Adrenal gland (tissue), 9 donors: ENCODE measurements at regions not wholly inside any gene's neighbourhood (a gene's known extent, or its start where the extent isn't known, plus 50 kb on each side); places are given as distances from the start of the nearest gene placed in this dataset.

Experiments
- DNase-seq, 7 donors: peaks; one replicate each; pipeline ENCODE4 v3.0.0-alpha.2; 2019 to 2020
- H3K27ac ChIP-seq, 5 donors: fragments of 200-600 bp; sonication (generic) in 4 of 5; 1 replicate in 3 of 5; 2 replicates in 2 of 5; pipeline versions ENCODE4 v1.5.1 to v1.8.0; 2016 to 2020; ENCODE audit warnings: mild to moderate bottlenecking in 1 of 5
- H3K27me3 ChIP-seq: fragments of 200-600 bp; 2 replicates; pipeline ENCODE4 v1.8.0; 2021
- H3K36me3 ChIP-seq, 2 donors: fragments of 200-600 bp; replicated peaks in 1 of 2; 1 replicate in 1 of 2; 2 replicates in 1 of 2; pipeline versions ENCODE4 v1.5.1 to v1.8.0; 2018 to 2022
- H3K4me1 ChIP-seq, 2 donors: fragments of 200-600 bp; replicated peaks in 1 of 2; 1 replicate in 1 of 2; 2 replicates in 1 of 2; pipeline versions ENCODE4 v1.5.1 to v1.8.0; 2018 to 2021
- H3K4me3 ChIP-seq, 4 donors: fragments of 200-600 bp; sonication (generic) in 3 of 4; one replicate each; pipeline ENCODE4 v1.5.1; 2016 to 2018
- H3K9me3 ChIP-seq, 3 donors: fragments of 200-600 bp; sonication (generic) in 1 of 3; replicated peaks in 1 of 3; 1 replicate in 2 of 3; 2 replicates in 1 of 3; pipeline versions ENCODE4 v1.5.1 to v1.8.0; 2016 to 2021
- POLR2A ChIP-seq, 2 donors: fragments of 450-650 bp; IDR thresholded peaks; one replicate each; pipeline ENCODE4 v1.6.1; 2017; ENCODE audit warnings: antibody characterized with exemption in 2 of 2, mild to moderate bottlenecking in 2 of 2, moderate library complexity in 1 of 2
- WGBS, 4 donors: extraction: QIAGEN DNeasy Blood & Tissue Kit in 2 of 4; methylation state at CpG; one replicate each; pipeline versions ENCODE4 v1.1.5 to v1.1.7; 2013 to 2017; 5-methylcytosine and 5-hydroxymethylcytosine counted together
- intact Hi-C, 2 donors: fragments of 100-400 bp; cut with DNase I; formaldehyde crosslinking; loops; one replicate each; pipeline versions ENCODE4 v1.14.1 to v1.15.0; 2022 to 2023
- TF ChIP-seq, protein P1 (sequence below), 6 experiments: fragments of 450-650 bp in 4 of 6; fragments of 200-600 bp in 2 of 6; sonication (generic) in 1 of 6; IDR thresholded peaks; 1 replicate in 5 of 6; 2 replicates in 1 of 6; pipeline versions ENCODE4 v1.5.1 to v1.8.0; 2016 to 2021; ENCODE audit warnings: antibody characterized with exemption in 6 of 6, mild to moderate bottlenecking in 2 of 6, moderate library complexity in 1 of 6
- donor health status: healthy with polysubstance abuse.
- donor health status: Bipolar disorder and iron deficiency.
- donor health status: DM: yes; HTN: yes; CAD: no.
- donor health status: DM: no; HTN: no; CAD: no.
- donor health status: DM: no; HTN: no; CAD: no.

DNA sequence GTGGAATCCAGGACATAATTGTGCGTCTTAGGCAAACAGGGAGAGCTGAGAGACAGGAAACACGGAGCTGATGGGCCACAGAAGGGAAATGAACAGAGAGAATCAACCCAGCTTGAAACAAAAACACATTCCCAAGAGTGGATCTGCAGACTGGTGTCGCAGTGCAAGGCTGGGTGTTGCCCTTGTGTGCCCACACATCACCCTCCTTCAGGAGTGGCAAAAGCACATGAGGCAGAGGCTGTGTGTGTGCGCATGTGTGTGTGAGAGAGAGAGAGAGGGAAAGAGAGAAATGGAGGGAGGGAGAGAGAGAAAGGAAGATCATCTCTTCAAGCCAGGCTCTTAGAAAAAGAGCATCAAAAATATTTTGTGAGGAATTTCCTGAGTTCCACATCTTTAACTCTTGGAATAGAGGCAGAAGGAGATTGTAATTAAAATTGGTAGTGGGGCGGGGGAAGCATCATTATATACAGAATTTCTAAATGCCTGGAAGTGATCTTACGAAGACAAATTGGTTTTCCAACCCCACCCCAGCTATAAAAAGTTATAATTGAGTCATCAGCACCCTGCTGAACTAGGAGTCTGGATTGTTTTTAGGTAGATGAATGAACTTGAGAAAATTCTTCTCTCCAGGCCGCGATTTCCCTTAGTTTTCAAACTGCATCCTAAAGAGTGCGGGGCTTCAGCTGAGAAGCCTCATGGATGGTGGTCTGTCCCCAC is 480.7 kb downstream of the NPHP4 start:
- Histone ChIP-seq H3K4me1 (no peaks in the 10 kb centered on the region), H3K27me3 (peaks cover 4% of the 10 kb centered on the region), H3K4me3 (no peak overlapping the region), H3K27ac (no peak overlapping the region), H3K36me3 (no peaks in the 10 kb centered on the region), H3K9me3 (no peaks in the 10 kb centered on the region)
- 64 to 81% (median 76%) methylated on average over 9 of the region's 9 CpGs for WGBS, 4 donors
- TF ChIP-seq, protein P1, sequence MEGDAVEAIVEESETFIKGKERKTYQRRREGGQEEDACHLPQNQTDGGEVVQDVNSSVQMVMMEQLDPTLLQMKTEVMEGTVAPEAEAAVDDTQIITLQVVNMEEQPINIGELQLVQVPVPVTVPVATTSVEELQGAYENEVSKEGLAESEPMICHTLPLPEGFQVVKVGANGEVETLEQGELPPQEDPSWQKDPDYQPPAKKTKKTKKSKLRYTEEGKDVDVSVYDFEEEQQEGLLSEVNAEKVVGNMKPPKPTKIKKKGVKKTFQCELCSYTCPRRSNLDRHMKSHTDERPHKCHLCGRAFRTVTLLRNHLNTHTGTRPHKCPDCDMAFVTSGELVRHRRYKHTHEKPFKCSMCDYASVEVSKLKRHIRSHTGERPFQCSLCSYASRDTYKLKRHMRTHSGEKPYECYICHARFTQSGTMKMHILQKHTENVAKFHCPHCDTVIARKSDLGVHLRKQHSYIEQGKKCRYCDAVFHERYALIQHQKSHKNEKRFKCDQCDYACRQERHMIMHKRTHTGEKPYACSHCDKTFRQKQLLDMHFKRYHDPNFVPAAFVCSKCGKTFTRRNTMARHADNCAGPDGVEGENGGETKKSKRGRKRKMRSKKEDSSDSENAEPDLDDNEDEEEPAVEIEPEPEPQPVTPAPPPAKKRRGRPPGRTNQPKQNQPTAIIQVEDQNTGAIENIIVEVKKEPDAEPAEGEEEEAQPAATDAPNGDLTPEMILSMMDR (IDR thresholded peaks at IDR 0.05), result no peak
- no peak for TF ChIP-seq POLR2A (IDR thresholded peaks at IDR 0.05)
- no peak for DNase-seq
- intact Hi-C loops, result loop anchor here (5.0 kb wide), 2 partner anchors 236 to 461 kb away; no protein-coding TSS in a partner anchor

DNA sequence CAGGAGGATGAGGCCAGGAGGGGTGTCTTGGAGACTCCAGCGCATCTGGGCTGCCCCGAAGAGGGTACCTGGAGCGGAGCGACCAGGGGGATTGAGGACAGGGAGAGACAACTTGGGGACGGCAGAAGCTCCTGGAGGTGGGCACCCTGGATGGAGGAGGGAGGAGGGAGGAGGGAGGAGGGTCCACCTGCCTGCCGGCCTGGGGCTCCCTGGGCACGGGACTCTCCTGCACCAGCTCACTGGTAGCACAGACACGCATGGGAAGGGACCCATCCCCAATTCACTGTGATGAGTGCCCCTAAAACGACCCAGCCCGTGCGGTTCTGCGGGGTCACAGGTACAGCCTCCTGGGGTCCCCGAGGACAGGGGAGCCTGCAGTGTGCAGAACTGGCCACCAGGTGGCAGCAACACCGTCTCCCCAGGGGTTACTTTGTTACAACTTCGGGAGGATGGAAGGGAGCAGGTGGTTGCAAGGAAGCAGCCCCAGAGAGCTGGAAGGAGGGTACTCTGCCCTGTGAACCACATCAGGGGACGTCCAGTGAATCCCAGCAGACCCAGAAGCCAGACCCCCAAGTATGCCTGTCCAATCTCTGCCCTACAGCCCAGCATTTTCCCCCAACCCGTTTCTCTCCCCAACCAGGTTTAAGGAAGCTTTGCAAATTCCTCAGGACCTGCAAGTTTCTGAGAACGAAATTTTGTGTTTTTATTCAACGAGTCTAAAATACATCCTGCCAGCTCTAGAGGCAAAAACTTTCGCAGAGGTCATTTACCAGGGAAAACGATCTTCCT is 482.4 kb downstream of the NPHP4 start:
- 28 to 45% (median 38%) methylated on average over 12 to 21 of the region's 21 CpGs for WGBS, 4 donors
- Histone ChIP-seq H3K4me3 (no peak overlapping the region), H3K36me3 (no peaks in the 10 kb centered on the region), H3K27ac (no peak overlapping the region), H3K4me1 (no peaks in the 10 kb centered on the region), H3K27me3 (peaks cover 4% of the 10 kb centered on the region), H3K9me3 (no peaks in the 10 kb centered on the region)
- DNase-seq, result peak; percentile 33 to 77 (median 60)
- intact Hi-C loops, result loop anchor here (2.0 to 5.0 kb wide), 4 partner anchors 235 to 462 kb away; no protein-coding TSS in a partner anchor
- no peak for TF ChIP-seq POLR2A (IDR thresholded peaks at IDR 0.05)
- TF ChIP-seq, protein P1 (IDR thresholded peaks at IDR 0.05), result peak; percentile 76 to 99 (median 90)

DNA sequence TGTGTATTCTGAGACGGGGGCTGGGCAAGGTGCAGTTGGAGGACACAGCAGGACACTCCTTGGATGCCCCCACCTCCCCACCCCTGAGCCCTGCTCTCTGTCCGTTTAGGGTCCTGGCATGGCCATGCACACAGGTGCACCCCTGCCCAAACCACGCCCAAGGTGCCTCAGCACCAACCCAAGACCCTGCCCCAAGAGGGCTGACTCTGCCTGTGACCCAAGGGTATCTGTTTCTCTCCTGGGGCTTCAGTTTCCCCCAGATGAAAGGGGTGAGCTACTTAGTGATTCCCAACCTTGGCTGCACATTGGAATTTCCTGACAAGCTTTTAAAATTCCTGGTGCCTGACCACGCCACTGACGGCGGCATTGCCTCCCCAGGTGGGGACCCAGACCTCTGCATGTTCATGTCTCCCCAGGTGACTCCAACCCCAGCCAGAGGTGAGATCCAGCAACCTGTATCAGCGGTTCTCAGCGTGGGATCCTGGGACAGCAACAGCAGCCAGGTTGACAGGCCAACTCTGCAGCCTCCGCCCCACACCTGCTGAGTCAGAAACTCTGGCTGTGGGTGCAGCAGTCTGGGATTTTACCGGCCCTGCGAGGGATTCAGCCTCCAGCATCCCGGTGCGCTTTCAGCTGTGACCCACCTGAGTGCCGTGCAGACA is 483.4 kb downstream of the NPHP4 start:
- Histone ChIP-seq H3K27me3 (peaks cover 4% of the 10 kb centered on the region), H3K36me3 (no peaks in the 10 kb centered on the region), H3K27ac (no peak overlapping the region), H3K4me3 (no peak overlapping the region), H3K4me1 (no peaks in the 10 kb centered on the region), H3K9me3 (no peaks in the 10 kb centered on the region)
- 78 to 90% (median 81%) methylated on average over 7 to 14 of the region's 14 CpGs for WGBS, 4 donors
- DNase-seq, result no peak
- TF ChIP-seq, protein P1 (IDR thresholded peaks at IDR 0.05), result no peak
- no peak for TF ChIP-seq POLR2A (IDR thresholded peaks at IDR 0.05)
- intact Hi-C loops, result loop anchor here in 1 of 2 donors (2.0 to 5.0 kb wide), 2 partner anchors 236 to 404 kb away; no protein-coding TSS in a partner anchor

DNA sequence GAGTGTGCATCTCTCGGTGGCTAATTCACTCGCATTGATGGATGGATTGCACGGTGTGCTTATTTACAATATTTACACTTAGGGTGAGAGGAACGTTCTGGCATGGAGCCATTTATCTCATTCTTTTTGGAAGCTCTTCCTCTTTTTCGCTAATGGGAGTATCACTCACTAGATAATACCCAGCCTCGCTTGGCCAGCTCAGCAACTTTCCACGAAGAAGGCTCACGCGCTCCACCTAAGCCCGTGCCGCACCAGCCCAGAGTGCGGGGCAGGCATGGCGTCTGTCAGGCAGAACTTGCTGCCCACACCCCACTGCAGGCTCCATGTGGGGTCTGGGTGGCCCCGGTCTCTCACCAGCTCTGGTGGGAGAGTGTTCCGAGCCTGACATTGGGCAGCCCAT is 484.9 kb downstream of the NPHP4 start:
- H3K36me3 ChIP-seq, result no peaks in the 10 kb centered on the region
- peaks cover 4% of the 10 kb centered on the region for H3K27me3 ChIP-seq
- H3K4me3 ChIP-seq, result no peak overlapping the region
- no peak for DNase-seq
- TF ChIP-seq POLR2A (IDR thresholded peaks at IDR 0.05), result no peak
- TF ChIP-seq, protein P1 (IDR thresholded peaks at IDR 0.05), result no peak
- 59 to 68% (median 66%) methylated on average over 13 to 15 of the region's 15 CpGs for WGBS, 4 donors
- H3K9me3 ChIP-seq, result no peaks in the 10 kb centered on the region
- intact Hi-C loops, result loop anchor here in 1 of 2 donors (5.0 kb wide), 1 partner anchor 405 kb away; no protein-coding TSS in a partner anchor
- no peaks in the 10 kb centered on the region for H3K4me1 ChIP-seq
- H3K27ac ChIP-seq, result no peak overlapping the region
